GM12878 (cell line): ENCODE measurements at regions not wholly inside any gene's neighbourhood (a gene's known extent, or its start where the extent isn't known, plus 50 kb on each side); places are given as distances from the start of the nearest gene placed in this dataset.

ENCODE experiments used
- EED ChIP-seq: sonication (generic); IDR thresholded peaks from 2 replicates; pipeline ENCODE4 v1.6.1; 2016; ENCODE audit warnings: antibody characterized with exemption, low read depth
- LARP7 ChIP-seq: fragments of 450-650 bp; IDR thresholded peaks from 2 replicates; pipeline ENCODE4 v1.6.1; 2017; ENCODE audit warnings: mild to moderate bottlenecking
- NR2C2 ChIP-seq: IDR thresholded peaks from 2 replicates; pipeline ENCODE4 v1.6.1; 2011; ENCODE audit warnings: borderline replicate concordance, low read depth; ENCODE audit not compliant: control insufficient read depth, insufficient read length
- PML ChIP-seq: IDR thresholded peaks from 2 replicates; pipeline ENCODE4 v1.6.1; 2012; ENCODE audit warnings: low read length, inconsistent platforms
- POLR2AphosphoS5 ChIP-seq: IDR thresholded peaks from 2 replicates; pipeline ENCODE4 v1.6.1; 2011; ENCODE audit warnings: mild to moderate bottlenecking, low read length, inconsistent platforms
- PRDM15 ChIP-seq: fragments of 450-650 bp; formaldehyde crosslinking; IDR thresholded peaks from 2 replicates; pipeline ENCODE4 v1.4.0; 2020; ENCODE audit warnings: mild to moderate bottlenecking, moderate library complexity
- TF ChIP-seq, protein P1 (sequence below), 3 experiments: IDR thresholded peaks in 2 of 3; conservative IDR thresholded peaks in 1 of 3; 2 replicates each; pipeline ENCODE4 v1.5.1; 2011; ENCODE audit warnings: low read depth in 3 of 3, low read length in 3 of 3, mild to moderate bottlenecking in 3 of 3, control low read depth in 2 of 3, moderate library complexity in 2 of 3, inconsistent platforms in 1 of 3, mixed read lengths in 1 of 3; ENCODE audit not compliant: control insufficient read depth in 2 of 3, insufficient read depth in 1 of 3; ENCODE audit errors: extremely low read depth in 1 of 3
- TF ChIP-seq, protein P2 (sequence below): fragments of 450-650 bp; formaldehyde crosslinking; IDR thresholded peaks from 2 replicates; pipeline ENCODE4 v1.5.0; 2022; ENCODE audit warnings: mild to moderate bottlenecking, missing genetic modification characterization
- TF ChIP-seq, protein P3 (sequence below): fragments of 450-650 bp; IDR thresholded peaks from 2 replicates; pipeline ENCODE4 v1.6.1; 2016; ENCODE audit warnings: mild to moderate bottlenecking
- TF ChIP-seq, protein P4 (sequence below): IDR thresholded peaks from 2 replicates; pipeline ENCODE4 v1.6.1; 2011; ENCODE audit warnings: borderline replicate concordance, low read depth, mild to moderate bottlenecking, moderate library complexity, low read length; ENCODE audit not compliant: insufficient read depth, poor library complexity, severe bottlenecking

GRCh38 chr13:70755456-70755855 is 647.2 kb upstream of the KLHL1 start (continued):
- TF ChIP-seq PRDM15 (CRISPR knock-in tag) = no peak
- TF ChIP-seq, protein P1, sequence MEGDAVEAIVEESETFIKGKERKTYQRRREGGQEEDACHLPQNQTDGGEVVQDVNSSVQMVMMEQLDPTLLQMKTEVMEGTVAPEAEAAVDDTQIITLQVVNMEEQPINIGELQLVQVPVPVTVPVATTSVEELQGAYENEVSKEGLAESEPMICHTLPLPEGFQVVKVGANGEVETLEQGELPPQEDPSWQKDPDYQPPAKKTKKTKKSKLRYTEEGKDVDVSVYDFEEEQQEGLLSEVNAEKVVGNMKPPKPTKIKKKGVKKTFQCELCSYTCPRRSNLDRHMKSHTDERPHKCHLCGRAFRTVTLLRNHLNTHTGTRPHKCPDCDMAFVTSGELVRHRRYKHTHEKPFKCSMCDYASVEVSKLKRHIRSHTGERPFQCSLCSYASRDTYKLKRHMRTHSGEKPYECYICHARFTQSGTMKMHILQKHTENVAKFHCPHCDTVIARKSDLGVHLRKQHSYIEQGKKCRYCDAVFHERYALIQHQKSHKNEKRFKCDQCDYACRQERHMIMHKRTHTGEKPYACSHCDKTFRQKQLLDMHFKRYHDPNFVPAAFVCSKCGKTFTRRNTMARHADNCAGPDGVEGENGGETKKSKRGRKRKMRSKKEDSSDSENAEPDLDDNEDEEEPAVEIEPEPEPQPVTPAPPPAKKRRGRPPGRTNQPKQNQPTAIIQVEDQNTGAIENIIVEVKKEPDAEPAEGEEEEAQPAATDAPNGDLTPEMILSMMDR (IDR thresholded peaks at IDR 0.05 in 2 of 3, conservative IDR thresholded peaks at IDR 0.05 in 1 of 3; ENCODE audit: control insufficient read depth in 2 of 3, extremely low read depth in 1 of 3, insufficient read depth in 1 of 3, low read depth in 3 of 3, low read length in 3 of 3) = no peak
- no peak for TF ChIP-seq EED
- TF ChIP-seq PML = no peak
- TF ChIP-seq, protein P2, sequence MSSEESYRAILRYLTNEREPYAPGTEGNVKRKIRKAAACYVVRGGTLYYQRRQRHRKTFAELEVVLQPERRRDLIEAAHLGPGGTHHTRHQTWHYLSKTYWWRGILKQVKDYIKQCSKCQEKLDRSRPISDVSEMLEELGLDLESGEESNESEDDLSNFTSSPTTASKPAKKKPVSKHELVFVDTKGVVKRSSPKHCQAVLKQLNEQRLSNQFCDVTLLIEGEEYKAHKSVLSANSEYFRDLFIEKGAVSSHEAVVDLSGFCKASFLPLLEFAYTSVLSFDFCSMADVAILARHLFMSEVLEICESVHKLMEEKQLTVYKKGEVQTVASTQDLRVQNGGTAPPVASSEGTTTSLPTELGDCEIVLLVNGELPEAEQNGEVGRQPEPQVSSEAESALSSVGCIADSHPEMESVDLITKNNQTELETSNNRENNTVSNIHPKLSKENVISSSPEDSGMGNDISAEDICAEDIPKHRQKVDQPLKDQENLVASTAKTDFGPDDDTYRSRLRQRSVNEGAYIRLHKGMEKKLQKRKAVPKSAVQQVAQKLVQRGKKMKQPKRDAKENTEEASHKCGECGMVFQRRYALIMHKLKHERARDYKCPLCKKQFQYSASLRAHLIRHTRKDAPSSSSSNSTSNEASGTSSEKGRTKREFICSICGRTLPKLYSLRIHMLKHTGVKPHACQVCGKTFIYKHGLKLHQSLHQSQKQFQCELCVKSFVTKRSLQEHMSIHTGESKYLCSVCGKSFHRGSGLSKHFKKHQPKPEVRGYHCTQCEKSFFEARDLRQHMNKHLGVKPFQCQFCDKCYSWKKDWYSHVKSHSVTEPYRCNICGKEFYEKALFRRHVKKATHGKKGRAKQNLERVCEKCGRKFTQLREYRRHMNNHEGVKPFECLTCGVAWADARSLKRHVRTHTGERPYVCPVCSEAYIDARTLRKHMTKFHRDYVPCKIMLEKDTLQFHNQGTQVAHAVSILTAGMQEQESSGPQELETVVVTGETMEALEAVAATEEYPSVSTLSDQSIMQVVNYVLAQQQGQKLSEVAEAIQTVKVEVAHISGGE = no peak
- TF ChIP-seq, protein P3, sequence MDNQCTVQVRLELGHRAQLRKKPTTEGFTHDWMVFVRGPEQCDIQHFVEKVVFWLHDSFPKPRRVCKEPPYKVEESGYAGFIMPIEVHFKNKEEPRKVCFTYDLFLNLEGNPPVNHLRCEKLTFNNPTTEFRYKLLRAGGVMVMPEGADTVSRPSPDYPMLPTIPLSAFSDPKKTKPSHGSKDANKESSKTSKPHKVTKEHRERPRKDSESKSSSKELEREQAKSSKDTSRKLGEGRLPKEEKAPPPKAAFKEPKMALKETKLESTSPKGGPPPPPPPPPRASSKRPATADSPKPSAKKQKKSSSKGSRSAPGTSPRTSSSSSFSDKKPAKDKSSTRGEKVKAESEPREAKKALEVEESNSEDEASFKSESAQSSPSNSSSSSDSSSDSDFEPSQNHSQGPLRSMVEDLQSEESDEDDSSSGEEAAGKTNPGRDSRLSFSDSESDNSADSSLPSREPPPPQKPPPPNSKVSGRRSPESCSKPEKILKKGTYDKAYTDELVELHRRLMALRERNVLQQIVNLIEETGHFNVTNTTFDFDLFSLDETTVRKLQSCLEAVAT = no peak
- TF ChIP-seq POLR2AphosphoS5 = no peak
- TF ChIP-seq NR2C2 = no peak
- TF ChIP-seq LARP7 = no peak
- TF ChIP-seq, protein P4, sequence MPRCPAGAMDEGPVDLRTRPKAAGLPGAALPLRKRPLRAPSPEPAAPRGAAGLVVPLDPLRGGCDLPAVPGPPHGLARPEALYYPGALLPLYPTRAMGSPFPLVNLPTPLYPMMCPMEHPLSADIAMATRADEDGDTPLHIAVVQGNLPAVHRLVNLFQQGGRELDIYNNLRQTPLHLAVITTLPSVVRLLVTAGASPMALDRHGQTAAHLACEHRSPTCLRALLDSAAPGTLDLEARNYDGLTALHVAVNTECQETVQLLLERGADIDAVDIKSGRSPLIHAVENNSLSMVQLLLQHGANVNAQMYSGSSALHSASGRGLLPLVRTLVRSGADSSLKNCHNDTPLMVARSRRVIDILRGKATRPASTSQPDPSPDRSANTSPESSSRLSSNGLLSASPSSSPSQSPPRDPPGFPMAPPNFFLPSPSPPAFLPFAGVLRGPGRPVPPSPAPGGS = no peak
